ENCODE measurements at regions not wholly inside any gene's neighbourhood (a gene's known extent, or its start where the extent isn't known, plus 50 kb on each side); places are given as distances from the start of the nearest gene placed in this dataset.

- Histone ChIP-seq H3K9me3 (ENCODE audit: low read depth, low read length, poor library complexity, severe bottlenecking) (no peaks in the 10 kb centered on the region), H3K36me3 (ENCODE audit: insufficient read depth, low read length, poor library complexity, severe bottlenecking) (no peaks in the 10 kb centered on the region), H3K4me1 (ENCODE audit: insufficient read depth, low read length, poor library complexity, severe bottlenecking) (no peaks in the 10 kb centered on the region), H3K27ac (ENCODE audit: low read depth, low read length, poor library complexity, severe bottlenecking) (no peak overlapping the region), H3K4me3 (ENCODE audit: low read depth, low read length, poor library complexity, severe bottlenecking) (no peak overlapping the region), H3K27me3 (replicated peaks; ENCODE audit: insufficient read depth, low read depth, low read length, poor library complexity) (no peaks in the 10 kb centered on the region)
- CTCF ChIA-PET, result no interaction called here
- BruUV-seq (replicated peaks), result no TSS peak
- intact Hi-C loops (cut with micrococcal nuclease; ENCODE audit: unreplicated experiment), result no loop called here
- DNase-seq (ENCODE audit: low spot score), result no peak
- TF ChIP-seq CTCF (conservative IDR thresholded peaks at IDR 0.05; ENCODE audit: low read depth, low read length), result no peak
- no peak for TF ChIP-seq EZH2 (IDR thresholded peaks at IDR 0.05; ENCODE audit: borderline replicate concordance, low read depth, low read length, poor library complexity, severe bottlenecking)
- POLR2A ChIA-PET (ENCODE audit: low non-redundant PET), result no interaction called here
Measured at GRCh38 chr13:85709072-85709471, 90.1 kb downstream of the SLITRK6 start.

DNA sequence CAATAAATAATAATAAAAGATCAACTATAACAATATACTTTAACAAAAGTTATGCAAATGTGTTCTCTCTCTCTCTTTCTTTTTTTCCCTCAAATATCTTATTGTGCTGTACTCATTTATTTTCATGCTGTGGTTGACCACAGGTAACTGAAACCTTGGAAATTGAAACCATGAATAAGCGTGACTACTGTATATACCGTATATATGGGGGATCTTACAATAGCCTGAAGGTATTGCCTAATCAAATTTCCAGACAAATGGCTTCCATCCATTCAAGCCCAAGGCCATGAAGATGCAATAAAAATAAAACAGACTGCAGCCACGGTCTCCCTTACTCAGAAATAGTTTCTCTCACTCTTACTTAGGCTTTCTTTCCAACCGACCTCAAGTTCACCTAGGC lies 98.3 kb downstream of the SLITRK6 start:
- POLR2A ChIA-PET (ENCODE audit: low non-redundant PET), result no interaction called here

GRCh38 chr13:85698256-85698655 lies 101.0 kb downstream of the SLITRK6 start:
- TF ChIP-seq EZH2 (IDR thresholded peaks at IDR 0.05; ENCODE audit: borderline replicate concordance, low read depth, low read length, poor library complexity, severe bottlenecking) (no peak), CTCF (conservative IDR thresholded peaks at IDR 0.05; ENCODE audit: low read depth, low read length) (no peak)
- BruUV-seq (replicated peaks), result no TSS peak
- Histone ChIP-seq H3K4me3 (ENCODE audit: low read depth, low read length, poor library complexity, severe bottlenecking) (no peak overlapping the region), H3K27me3 (replicated peaks; ENCODE audit: insufficient read depth, low read depth, low read length, poor library complexity) (no peaks in the 10 kb centered on the region), H3K27ac (ENCODE audit: low read depth, low read length, poor library complexity, severe bottlenecking) (no peak overlapping the region), H3K4me1 (ENCODE audit: insufficient read depth, low read length, poor library complexity, severe bottlenecking) (peaks cover 10% of the 10 kb centered on the region), H3K9me3 (ENCODE audit: low read depth, low read length, poor library complexity, severe bottlenecking) (no peaks in the 10 kb centered on the region), H3K36me3 (ENCODE audit: insufficient read depth, low read length, poor library complexity, severe bottlenecking) (no peaks in the 10 kb centered on the region)
- intact Hi-C loops (cut with micrococcal nuclease; ENCODE audit: unreplicated experiment), result no loop called here
- no peak for DNase-seq (ENCODE audit: low spot score)
- POLR2A ChIA-PET (ENCODE audit: low non-redundant PET), result no interaction called here
- CTCF ChIA-PET, result no interaction called here

More for the DNA sequence above, 98.3 kb downstream of the SLITRK6 start:
- TF ChIP-seq EZH2 (IDR thresholded peaks at IDR 0.05; ENCODE audit: borderline replicate concordance, low read depth, low read length, poor library complexity, severe bottlenecking) (no peak), CTCF (conservative IDR thresholded peaks at IDR 0.05; ENCODE audit: low read depth, low read length) (no peak)
- H3K4me1 ChIP-seq (ENCODE audit: insufficient read depth, low read length, poor library complexity, severe bottlenecking), result no peaks in the 10 kb centered on the region
- no peak for DNase-seq (ENCODE audit: low spot score)
- intact Hi-C loops (cut with micrococcal nuclease; ENCODE audit: unreplicated experiment), result no loop called here
- H3K27me3 ChIP-seq (replicated peaks; ENCODE audit: insufficient read depth, low read depth, low read length, poor library complexity), result no peaks in the 10 kb centered on the region
- no peaks in the 10 kb centered on the region for H3K9me3 ChIP-seq (ENCODE audit: low read depth, low read length, poor library complexity, severe bottlenecking)
- no peak overlapping the region for H3K27ac ChIP-seq (ENCODE audit: low read depth, low read length, poor library complexity, severe bottlenecking)
- H3K4me3 ChIP-seq (ENCODE audit: low read depth, low read length, poor library complexity, severe bottlenecking), result no peak overlapping the region
- no TSS peak for BruUV-seq (replicated peaks)
- CTCF ChIA-PET, result no interaction called here
- no peaks in the 10 kb centered on the region for H3K36me3 ChIP-seq (ENCODE audit: insufficient read depth, low read length, poor library complexity, severe bottlenecking)
